GM12892 (cell line): ENCODE measurements at regions not wholly inside any gene's neighbourhood (a gene's known extent, or its start where the extent isn't known, plus 50 kb on each side); places are given as distances from the start of the nearest gene placed in this dataset.

Experiments
- POLR2A ChIP-seq: IDR thresholded peaks from 2 replicates; pipeline ENCODE4 v1.6.1; 2011; ENCODE audit warnings: low read depth, low read length, control low read depth
- POLR2AphosphoS5 ChIP-seq: IDR thresholded peaks from 2 replicates; pipeline ENCODE4 v1.6.1; 2011; ENCODE audit warnings: low read depth, low read length, control low read depth
- TAF1 ChIP-seq: IDR thresholded peaks from 2 replicates; pipeline ENCODE4 v1.6.1; 2011; ENCODE audit warnings: low read depth, mild to moderate bottlenecking, control low read depth, low read length, borderline replicate concordance

GRCh38 chr1:192950926-192951325 is 108.2 kb downstream of the UCHL5 start:
- no peak for TF ChIP-seq POLR2A
- no peak for TF ChIP-seq POLR2AphosphoS5
- no peak for TF ChIP-seq TAF1
